AG09319 (cell line): ENCODE measurements at regions not wholly inside any gene's neighbourhood (a gene's known extent, or its start where the extent isn't known, plus 50 kb on each side); places are given as distances from the start of the nearest gene placed in this dataset.

Source experiments
- DNase-seq: peaks from one replicate; pipeline ENCODE4 v3.0.0-alpha.2; 2010; ENCODE audit warnings: low read depth; ENCODE audit errors: extremely low read depth
- CTCF ChIP-seq: IDR thresholded peaks from 2 replicates; pipeline ENCODE4 v1.5.1; 2011; ENCODE audit warnings: low read depth, mild to moderate bottlenecking, inconsistent platforms, low read length, moderate library complexity

DNA sequence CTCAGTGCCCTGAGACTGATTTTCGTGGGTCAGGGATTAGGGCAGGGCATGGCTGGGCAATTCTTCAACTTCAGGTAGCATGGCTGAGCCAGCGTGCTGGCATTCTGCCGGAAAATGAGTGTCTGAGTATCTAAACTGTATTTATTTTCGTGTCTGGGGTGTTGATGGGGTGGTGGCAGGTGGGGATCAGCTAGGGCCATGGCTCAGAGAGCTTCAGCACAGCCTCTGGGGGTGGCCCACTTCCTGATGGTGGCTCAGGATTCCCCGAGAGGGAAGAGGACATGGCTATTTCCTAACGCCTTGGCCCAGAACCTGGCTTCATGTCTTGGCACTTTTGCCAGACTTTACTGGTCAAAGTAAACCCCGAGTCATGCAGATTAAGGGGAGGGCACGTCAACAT, 260.5 kb downstream of the GADD45G start:
- no peak for TF ChIP-seq CTCF
- DNase-seq: no peak

- no peak for TF ChIP-seq CTCF
- DNase-seq: no peak
Measured at GRCh38 chr9:89865981-89866380, 261.2 kb downstream of the GADD45G start.

GRCh38 chr9:89866701-89867100, 261.9 kb downstream of the GADD45G start:
- TF ChIP-seq CTCF: no peak
- DNase-seq: no peak

DNA sequence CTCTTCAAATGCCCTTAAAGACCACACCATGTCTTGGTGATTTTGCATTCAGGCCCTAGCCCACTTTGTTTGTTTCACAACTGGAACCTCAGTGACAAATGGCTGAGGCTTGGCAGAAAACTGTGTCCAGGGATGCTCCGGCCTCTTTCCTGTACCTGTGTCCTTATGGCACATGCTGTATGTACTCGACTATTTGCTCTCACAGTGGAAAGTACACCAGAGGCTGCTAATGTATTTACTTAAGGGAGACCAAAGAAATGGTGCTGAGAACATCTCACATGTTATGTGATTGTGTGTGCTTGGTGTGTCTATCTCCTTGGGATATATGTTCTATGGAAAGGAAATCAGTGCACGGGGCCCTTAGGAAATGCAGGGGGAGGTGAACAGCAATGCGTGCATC, 263.3 kb downstream of the GADD45G start:
- TF ChIP-seq CTCF: no peak
- no peak for DNase-seq

DNA sequence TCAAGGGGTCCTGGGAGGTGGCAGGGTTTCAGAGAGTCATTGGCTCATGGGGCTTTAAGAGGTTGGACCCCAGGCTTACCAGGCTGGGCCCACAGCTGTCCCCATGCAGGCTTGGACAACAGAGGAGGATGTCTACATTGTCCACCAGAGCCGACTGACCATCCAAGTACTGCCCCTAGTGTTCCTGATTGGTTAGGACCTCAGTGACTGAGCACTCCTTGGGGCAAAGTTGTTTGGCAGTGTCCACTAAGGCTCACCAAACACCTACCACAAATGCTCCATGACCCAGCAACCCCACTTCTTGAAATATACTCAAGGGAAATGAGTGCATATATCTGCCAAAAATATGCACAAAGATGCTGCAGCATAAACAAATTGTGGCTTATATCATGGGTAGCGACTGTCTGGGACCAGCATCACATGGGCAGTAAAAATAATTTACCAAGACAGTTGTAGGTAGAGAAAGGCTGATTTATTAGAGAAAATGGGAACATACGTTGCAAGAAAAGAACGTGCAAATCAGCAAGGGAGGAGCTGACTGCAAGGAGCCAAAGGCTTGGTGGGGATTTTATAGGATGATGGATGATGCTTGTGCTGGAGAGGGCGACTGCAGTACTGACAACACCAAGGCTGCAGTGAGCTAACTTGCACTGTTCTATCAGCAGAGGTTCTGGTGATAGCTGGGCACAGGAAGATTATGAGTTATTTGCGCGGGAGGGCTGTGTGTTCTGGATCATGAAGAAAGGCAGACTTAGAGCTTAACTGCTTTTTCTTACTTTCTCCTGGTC, 265.2 kb downstream of the GADD45G start:
- DNase-seq: no peak
- TF ChIP-seq CTCF: no peak

DNA sequence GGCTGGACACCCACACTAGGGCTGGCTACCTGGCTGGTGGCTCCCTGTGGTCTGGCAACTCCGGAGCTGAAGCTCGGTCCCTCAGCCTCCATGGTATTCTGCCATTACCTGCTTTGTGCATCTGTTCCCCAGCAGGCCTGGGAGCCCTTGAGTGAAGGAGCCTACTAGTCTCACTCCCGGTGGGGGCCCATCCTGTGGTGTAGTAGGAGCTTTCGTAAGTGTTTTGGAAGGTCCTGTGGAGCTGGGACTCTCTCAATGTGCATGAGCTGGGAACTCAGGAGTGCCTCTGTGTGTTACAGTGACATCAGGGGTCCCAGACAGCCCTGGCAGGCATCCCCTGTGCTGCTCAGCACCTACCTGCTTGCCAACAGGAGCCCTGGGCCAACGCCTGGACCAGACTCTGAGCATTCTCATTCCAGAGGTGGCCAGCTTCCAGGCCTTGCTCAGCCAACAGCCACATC, 267.1 kb downstream of the GADD45G start:
- no peak for TF ChIP-seq CTCF
- DNase-seq: no peak

DNA sequence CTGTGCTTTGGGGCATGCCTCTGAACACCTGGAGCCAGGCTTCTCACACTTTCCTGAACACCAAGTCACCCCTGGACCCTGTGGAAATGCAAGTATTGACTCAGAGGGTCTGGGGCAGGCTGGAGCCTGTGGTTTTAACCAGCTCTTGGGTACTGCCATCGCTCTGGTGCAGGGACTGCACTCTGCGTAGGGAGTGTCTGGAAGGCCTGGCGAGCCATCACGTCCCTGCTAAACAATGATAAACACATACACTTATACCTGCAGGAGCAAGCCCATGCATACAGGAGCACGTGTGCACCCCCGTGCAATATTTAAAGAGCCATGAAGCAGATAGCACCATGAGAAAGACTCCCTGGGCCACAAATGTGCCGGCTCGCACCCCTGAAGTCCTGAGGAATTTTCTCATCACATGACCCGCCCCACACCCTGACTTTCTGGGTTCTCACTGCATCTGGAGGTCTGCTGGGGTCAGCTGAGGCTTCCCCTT, 267.7 kb downstream of the GADD45G start:
- TF ChIP-seq CTCF: no peak
- DNase-seq: no peak
